Hepatocyte (in vitro differentiated cells): ENCODE measurements at regions not wholly inside any gene's neighbourhood (a gene's known extent, or its start where the extent isn't known, plus 50 kb on each side); places are given as distances from the start of the nearest gene placed in this dataset.

Experiments used
- EZH2 ChIP-seq: fragments of 200-600 bp; sonication (generic); IDR thresholded peaks from 2 replicates; pipeline ENCODE4 v1.6.1; 2016; ENCODE audit warnings: antibody characterized with exemption, mild to moderate bottlenecking, borderline replicate concordance
- TF ChIP-seq, protein P1 (sequence below): fragments of 200-600 bp; sonication (generic); IDR thresholded peaks from 2 replicates; pipeline ENCODE4 v1.5.1; 2016; ENCODE audit warnings: antibody characterized with exemption, mild to moderate bottlenecking; ENCODE audit not compliant: poor library complexity

DNA sequence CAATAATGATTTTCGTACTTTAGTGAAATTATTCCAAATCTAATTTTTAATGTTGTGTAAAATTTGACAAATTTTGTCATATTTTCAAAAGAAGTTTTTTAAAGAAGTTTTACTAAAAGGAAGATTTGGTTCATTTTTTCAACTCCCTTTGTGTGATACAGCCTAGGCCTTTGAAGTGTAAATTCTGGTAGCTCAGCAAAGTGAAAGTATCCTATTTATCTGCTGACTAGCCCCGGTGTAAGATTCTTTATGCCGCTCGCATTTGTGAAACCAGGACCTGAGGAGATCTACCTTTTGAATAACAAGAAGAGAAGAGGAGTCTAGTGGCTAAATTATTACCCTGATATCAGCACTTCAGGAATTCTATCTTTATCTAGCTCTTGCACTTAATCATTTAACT, 177.4 kb downstream of the JRKL start:
- TF ChIP-seq, protein P1, sequence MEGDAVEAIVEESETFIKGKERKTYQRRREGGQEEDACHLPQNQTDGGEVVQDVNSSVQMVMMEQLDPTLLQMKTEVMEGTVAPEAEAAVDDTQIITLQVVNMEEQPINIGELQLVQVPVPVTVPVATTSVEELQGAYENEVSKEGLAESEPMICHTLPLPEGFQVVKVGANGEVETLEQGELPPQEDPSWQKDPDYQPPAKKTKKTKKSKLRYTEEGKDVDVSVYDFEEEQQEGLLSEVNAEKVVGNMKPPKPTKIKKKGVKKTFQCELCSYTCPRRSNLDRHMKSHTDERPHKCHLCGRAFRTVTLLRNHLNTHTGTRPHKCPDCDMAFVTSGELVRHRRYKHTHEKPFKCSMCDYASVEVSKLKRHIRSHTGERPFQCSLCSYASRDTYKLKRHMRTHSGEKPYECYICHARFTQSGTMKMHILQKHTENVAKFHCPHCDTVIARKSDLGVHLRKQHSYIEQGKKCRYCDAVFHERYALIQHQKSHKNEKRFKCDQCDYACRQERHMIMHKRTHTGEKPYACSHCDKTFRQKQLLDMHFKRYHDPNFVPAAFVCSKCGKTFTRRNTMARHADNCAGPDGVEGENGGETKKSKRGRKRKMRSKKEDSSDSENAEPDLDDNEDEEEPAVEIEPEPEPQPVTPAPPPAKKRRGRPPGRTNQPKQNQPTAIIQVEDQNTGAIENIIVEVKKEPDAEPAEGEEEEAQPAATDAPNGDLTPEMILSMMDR: no peak
- no peak for TF ChIP-seq EZH2
